BLaER1 treated with 17β-estradiol and CSF1 and Interleukin-3, amounts not matched to agents 10 nM and 100 nM (cell line): ENCODE measurements at regions not wholly inside any gene's neighbourhood (a gene's known extent, or its start where the extent isn't known, plus 50 kb on each side); places are given as distances from the start of the nearest gene placed in this dataset.
"Not testable (repeated sequence)": the region's sequence is repeated elsewhere in the genome, so short reads cannot be mapped to it uniquely, and the experiment has no call there.

Source experiments
- H3K27ac ChIP-seq, 11 experiments: shearing (Covaris generic); formaldehyde crosslinking; 2 replicates each; pipeline ENCODE4 v1.8.1; 2022
- H3K27me3 ChIP-seq, 11 experiments: shearing (Covaris generic); formaldehyde crosslinking; 2 replicates each; pipeline ENCODE4 v1.8.1; 2022
- H3K36me3 ChIP-seq, 11 experiments: shearing (Covaris generic); formaldehyde crosslinking; 2 replicates each; pipeline ENCODE4 v1.8.1; 2022
- H3K4me1 ChIP-seq, 10 experiments: shearing (Covaris generic); formaldehyde crosslinking; 2 replicates each; pipeline ENCODE4 v1.8.1; 2022
- H3K4me2 ChIP-seq, 11 experiments: shearing (Covaris generic); formaldehyde crosslinking; 2 replicates each; pipeline ENCODE4 v1.8.1; 2022
- H3K4me3 ChIP-seq, 10 experiments: shearing (Covaris generic); formaldehyde crosslinking; 2 replicates each; pipeline ENCODE4 v1.8.1; 2022
- H3K9ac ChIP-seq, 11 experiments: shearing (Covaris generic); formaldehyde crosslinking; 2 replicates each; pipeline ENCODE4 v1.8.1; 2022
- H3K9me3 ChIP-seq, 11 experiments: shearing (Covaris generic); formaldehyde crosslinking; replicated peaks in 1 of 11; 2 replicates each; pipeline ENCODE4 v1.8.1; 2022
- H4K20me1 ChIP-seq, 11 experiments: shearing (Covaris generic); formaldehyde crosslinking; 2 replicates each; pipeline ENCODE4 v1.8.1; 2022
- Cebpa-rat ChIP-seq, 11 experiments: shearing (Covaris generic); IDR thresholded peaks; 2 replicates each; pipeline ENCODE4 v1.8.1; 2022

GRCh38 chr13:38093425-38093824 lies 223.9 kb upstream of the TRPC4 start:
- Histone ChIP-seq H3K9me3 (peaks cover 0 to 5% (median 0%) of the 10 kb centered on the region in 11 experiments; a peak in 2 of 22 replicates), H3K27me3 (no peaks in the 10 kb centered on the region), H3K4me3 (no peak overlapping the region), H3K4me2 (no peak overlapping the region), H3K4me1 (no peaks in the 10 kb centered on the region), H3K27ac (no peak overlapping the region), H3K9ac (no peak overlapping the region), H4K20me1 (no peaks in the 10 kb centered on the region), H3K36me3 (no peaks in the 10 kb centered on the region)
- TF ChIP-seq Cebpa-rat (IDR thresholded peaks at IDR 0.05): no peak

GRCh38 chr13:38090913-38091312 lies 221.3 kb upstream of the TRPC4 start:
- H3K4me1 ChIP-seq: no peaks in the 10 kb centered on the region

GRCh38 chr13:38086721-38087120 lies 217.1 kb upstream of the TRPC4 start:
- TF ChIP-seq Cebpa-rat (IDR thresholded peaks at IDR 0.05): no peak
- peaks cover 0 to 4% (median 0%) of the 10 kb centered on the region in 11 experiments; a peak in 2 of 22 replicates for H3K36me3 ChIP-seq

More at GRCh38 chr13:38090913-38091312, 221.3 kb upstream of the TRPC4 start:
- H3K9ac ChIP-seq: no peak overlapping the region
- H4K20me1 ChIP-seq: no peaks in the 10 kb centered on the region; a peak in 1 of 22 replicates
- peaks cover 0 to 4% (median 0%) of the 10 kb centered on the region in 11 experiments; a peak in 2 of 22 replicates for H3K36me3 ChIP-seq
- no peak overlapping the region for H3K4me3 ChIP-seq
- TF ChIP-seq Cebpa-rat (IDR thresholded peaks at IDR 0.05): no peak
- no peak overlapping the region for H3K4me2 ChIP-seq
- peaks cover 16 to 23% (median 17%) of the 10 kb centered on the region in 11 experiments for H3K9me3 ChIP-seq
- no peaks in the 10 kb centered on the region for H3K27me3 ChIP-seq
- H3K27ac ChIP-seq: no peak overlapping the region

GRCh38 chr13:38086013-38086412 lies 216.4 kb upstream of the TRPC4 start:
- no peaks in the 10 kb centered on the region; a peak in 1 of 22 replicates for H4K20me1 ChIP-seq
- H3K4me3 ChIP-seq: no peak overlapping the region
- H3K27me3 ChIP-seq: no peaks in the 10 kb centered on the region
- no peaks in the 10 kb centered on the region for H3K4me1 ChIP-seq
- no peak for TF ChIP-seq Cebpa-rat (IDR thresholded peaks at IDR 0.05)
- peaks cover 0 to 4% (median 0%) of the 10 kb centered on the region in 11 experiments; a peak in 2 of 22 replicates for H3K36me3 ChIP-seq
- no peak overlapping the region for H3K27ac ChIP-seq
- H3K9me3 ChIP-seq: peaks cover 24 to 36% (median 28%) of the 10 kb centered on the region in 11 experiments
- H3K9ac ChIP-seq: no peak overlapping the region
- no peak overlapping the region for H3K4me2 ChIP-seq

More at GRCh38 chr13:38086721-38087120, 217.1 kb upstream of the TRPC4 start:
- H3K4me2 ChIP-seq: no peak overlapping the region
- no peak overlapping the region for H3K4me3 ChIP-seq
- H3K9me3 ChIP-seq: peaks cover 24 to 36% (median 28%) of the 10 kb centered on the region in 11 experiments
- H3K9ac ChIP-seq: no peak overlapping the region
- no peaks in the 10 kb centered on the region for H3K4me1 ChIP-seq
- no peaks in the 10 kb centered on the region for H3K27me3 ChIP-seq
- no peaks in the 10 kb centered on the region; a peak in 1 of 22 replicates for H4K20me1 ChIP-seq
- no peak overlapping the region for H3K27ac ChIP-seq

GRCh38 chr13:38073931-38074330 lies 204.4 kb upstream of the TRPC4 start:
- Histone ChIP-seq H3K27me3 (no peaks in the 10 kb centered on the region), H3K9me3 (no peaks in the 10 kb centered on the region), H3K4me2 (no peak overlapping the region), H4K20me1 (no peaks in the 10 kb centered on the region), H3K27ac (no peak overlapping the region), H3K9ac (no peak overlapping the region), H3K4me1 (no peaks in the 10 kb centered on the region), H3K4me3 (no peak overlapping the region), H3K36me3 (no peaks in the 10 kb centered on the region)
- no peak for TF ChIP-seq Cebpa-rat (IDR thresholded peaks at IDR 0.05)

- no peaks in the 10 kb centered on the region for H3K27me3 ChIP-seq
- no peaks in the 10 kb centered on the region for H3K36me3 ChIP-seq
- H3K9me3 ChIP-seq: no peaks in the 10 kb centered on the region
These were observed 203.1 kb upstream of the TRPC4 start for GRCh38 chr13:38072696-38073095.

GRCh38 chr13:38071340-38071739 lies 201.8 kb upstream of the TRPC4 start:
- H3K4me3 ChIP-seq, H3K36me3 ChIP-seq, H3K27ac ChIP-seq, H4K20me1 ChIP-seq, H3K9ac ChIP-seq, H3K27me3 ChIP-seq, H3K4me1 ChIP-seq, H3K4me2 ChIP-seq, H3K9me3 ChIP-seq: not testable (repeated sequence)

More at GRCh38 chr13:38072696-38073095, 203.1 kb upstream of the TRPC4 start:
- Histone ChIP-seq H3K9ac (no peak overlapping the region), H3K4me3 (no peak overlapping the region), H3K27ac (no peak overlapping the region), H3K4me1 (no peaks in the 10 kb centered on the region), H3K4me2 (no peak overlapping the region), H4K20me1 (no peaks in the 10 kb centered on the region)
- no peak for TF ChIP-seq Cebpa-rat (IDR thresholded peaks at IDR 0.05)

GRCh38 chr13:38053896-38054295 lies 184.3 kb upstream of the TRPC4 start:
- Histone ChIP-seq H4K20me1 (no peaks in the 10 kb centered on the region), H3K9me3 (peaks cover 0 to 11% (median 0%) of the 10 kb centered on the region in 11 experiments; a peak in 3 of 22 replicates), H3K4me1 (no peaks in the 10 kb centered on the region), H3K36me3 (no peaks in the 10 kb centered on the region), H3K4me2 (no peak overlapping the region), H3K4me3 (no peak overlapping the region), H3K9ac (no peak overlapping the region), H3K27me3 (no peaks in the 10 kb centered on the region), H3K27ac (no peak overlapping the region)
- no peak for TF ChIP-seq Cebpa-rat (IDR thresholded peaks at IDR 0.05)

GRCh38 chr13:38046049-38046376 lies 176.4 kb upstream of the TRPC4 start:
- Histone ChIP-seq H3K27me3 (no peaks in the 10 kb centered on the region), H3K9me3 (peaks cover 0 to 44% (median 30%) of the 10 kb centered on the region in 11 experiments; a peak in 18 of 22 replicates), H3K4me2 (no peak overlapping the region), H3K4me1 (no peaks in the 10 kb centered on the region), H4K20me1 (no peaks in the 10 kb centered on the region), H3K9ac (no peak overlapping the region), H3K36me3 (no peaks in the 10 kb centered on the region; a peak in 2 of 22 replicates), H3K4me3 (no peak overlapping the region), H3K27ac (no peak overlapping the region)
- TF ChIP-seq Cebpa-rat (IDR thresholded peaks at IDR 0.05): no peak

GRCh38 chr13:38045278-38046048 lies 175.9 kb upstream of the TRPC4 start:
- TF ChIP-seq Cebpa-rat (IDR thresholded peaks at IDR 0.05): no peak
- Histone ChIP-seq H3K4me2 (no peak overlapping the region), H3K27ac (no peak overlapping the region), H3K9me3 (peaks cover 0 to 43% (median 30%) of the 10 kb centered on the region in 11 experiments; a peak in 18 of 22 replicates), H3K4me1 (no peaks in the 10 kb centered on the region), H3K9ac (no peak overlapping the region), H4K20me1 (no peaks in the 10 kb centered on the region), H3K27me3 (no peaks in the 10 kb centered on the region), H3K4me3 (no peak overlapping the region), H3K36me3 (no peaks in the 10 kb centered on the region; a peak in 2 of 22 replicates)
